ENCODE measurements at regions not wholly inside any gene's neighbourhood (a gene's known extent, or its start where the extent isn't known, plus 50 kb on each side); places are given as distances from the start of the nearest gene placed in this dataset.

- TF ChIP-seq MGA (IDR thresholded peaks at IDR 0.05) (no peak), RBM34 (IDR thresholded peaks at IDR 0.05; ENCODE audit: borderline replicate concordance, insufficient read depth, low read length) (no peak), POU5F1 (IDR thresholded peaks at IDR 0.05; ENCODE audit: borderline replicate concordance, low read depth, low read length, partially characterized antibody) (no peak), NBN (IDR thresholded peaks at IDR 0.05; ENCODE audit: low read depth) (no peak), MCM2 (IDR thresholded peaks at IDR 0.05; ENCODE audit: low read depth) (no peak)
These were observed 235.8 kb upstream of the KCNG1 start (continued) for GRCh38 chr20:51258582-51259165.

All from K562 (cell line).